ENCODE measurements at regions not wholly inside any gene's neighbourhood (a gene's known extent, or its start where the extent isn't known, plus 50 kb on each side); places are given as distances from the start of the nearest gene placed in this dataset.
"Not testable (repeated sequence)": the region's sequence is repeated elsewhere in the genome, so short reads cannot be mapped to it uniquely, and the experiment has no call there.

GRCh38 chr20:52003415-52003814, 188.2 kb downstream of the ZFP64 start:
- no peak overlapping the region for H2AK5ac ChIP-seq (ENCODE audit: low read length, severe bottlenecking)
- H3K27ac ChIP-seq (ENCODE audit: low read length, poor library complexity, severe bottlenecking), result no peak overlapping the region
- no peak overlapping the region for H3K23ac ChIP-seq (ENCODE audit: low read length in 2 of 2)
- H4K91ac ChIP-seq (ENCODE audit: low read length), result no peak overlapping the region
- no peak overlapping the region for H3K18ac ChIP-seq (ENCODE audit: low read depth in 1 of 2, low read length in 2 of 2)
- no peak overlapping the region for H2AFZ ChIP-seq (ENCODE audit: low read depth, low read length)
- no peaks in the 10 kb centered on the region for H3K9me3 ChIP-seq (ENCODE audit: control insufficient read depth, low read length)
- H3K79me1 ChIP-seq (replicated peaks; ENCODE audit: low read length, poor library complexity, severe bottlenecking), result no peaks in the 10 kb centered on the region
- H3K4me3 ChIP-seq (ENCODE audit: insufficient read depth in 1 of 2, low read depth in 1 of 2, low read length in 2 of 2), result no peak overlapping the region
- H3K36me3 ChIP-seq (ENCODE audit: control insufficient read depth in 1 of 2, insufficient read depth in 2 of 2, low read depth in 1 of 2, low read length in 2 of 2), result no peaks in the 10 kb centered on the region
- no peak overlapping the region for H3K4me2 ChIP-seq (ENCODE audit: low read length, poor library complexity, severe bottlenecking)
- H3K27me3 ChIP-seq (ENCODE audit: control insufficient read depth in 1 of 2, insufficient read depth in 1 of 2, low read length in 2 of 2), result no peaks in the 10 kb centered on the region
- no peak overlapping the region for H2BK12ac ChIP-seq (ENCODE audit: low read length in 2 of 2)
- H3K4me1 ChIP-seq (ENCODE audit: control insufficient read depth, insufficient read depth, low read depth, low read length), result no peaks in the 10 kb centered on the region
- H3K4ac ChIP-seq (ENCODE audit: low read depth in 1 of 2, low read length in 2 of 2), result no peak overlapping the region
- no peak for DNase-seq
- H3K14ac ChIP-seq (ENCODE audit: low read length in 2 of 2), result no peak overlapping the region
- no peak overlapping the region for H2BK15ac ChIP-seq (ENCODE audit: low read depth, poor library complexity, severe bottlenecking)
- no peak overlapping the region for H4K8ac ChIP-seq (ENCODE audit: low read length)
- no peak overlapping the region for H2BK120ac ChIP-seq (ENCODE audit: low read depth, low read length)
- WGBS, result 74% methylated on average over 2 of the region's 5 CpGs
- no peak overlapping the region for H3K9ac ChIP-seq (ENCODE audit: low read length)
- H2BK5ac ChIP-seq (ENCODE audit: low read depth, low read length, poor library complexity, severe bottlenecking), result no peak overlapping the region

GRCh38 chr20:52001999-52002666, 189.4 kb downstream of the ZFP64 start:
- no peak overlapping the region for H4K8ac ChIP-seq (ENCODE audit: low read length)
- no peak overlapping the region for H3K23ac ChIP-seq (ENCODE audit: low read length in 2 of 2)
- H2AFZ ChIP-seq (ENCODE audit: low read depth, low read length), result no peak overlapping the region
- H3K36me3 ChIP-seq (ENCODE audit: control insufficient read depth in 1 of 2, insufficient read depth in 2 of 2, low read depth in 1 of 2, low read length in 2 of 2), result no peaks in the 10 kb centered on the region
- peak; percentile 76 for DNase-seq
- 26% methylated on average over 5 of the region's 8 CpGs for WGBS
- H3K27ac ChIP-seq (ENCODE audit: low read length, poor library complexity, severe bottlenecking), result no peak overlapping the region
- no peak overlapping the region for H3K18ac ChIP-seq (ENCODE audit: low read depth in 1 of 2, low read length in 2 of 2)
- no peaks in the 10 kb centered on the region for H3K79me1 ChIP-seq (replicated peaks; ENCODE audit: low read length, poor library complexity, severe bottlenecking)
- H2BK12ac ChIP-seq (ENCODE audit: low read length in 2 of 2), result no peak overlapping the region
- no peak overlapping the region for H2BK5ac ChIP-seq (ENCODE audit: low read depth, low read length, poor library complexity, severe bottlenecking)
- H2BK120ac ChIP-seq (ENCODE audit: low read depth, low read length), result no peak overlapping the region
- no peak overlapping the region for H2AK5ac ChIP-seq (ENCODE audit: low read length, severe bottlenecking)
- H2BK15ac ChIP-seq (ENCODE audit: low read depth, poor library complexity, severe bottlenecking), result no peak overlapping the region
- H4K91ac ChIP-seq (ENCODE audit: low read length), result no peak overlapping the region
- no peak overlapping the region for H3K9ac ChIP-seq (ENCODE audit: low read length)
- no peaks in the 10 kb centered on the region for H3K9me3 ChIP-seq (ENCODE audit: control insufficient read depth, low read length)
- H3K4me1 ChIP-seq (ENCODE audit: control insufficient read depth, insufficient read depth, low read depth, low read length), result no peaks in the 10 kb centered on the region
- H3K4me2 ChIP-seq (ENCODE audit: low read length, poor library complexity, severe bottlenecking), result no peak overlapping the region
- no peak overlapping the region for H3K4ac ChIP-seq (ENCODE audit: low read depth in 1 of 2, low read length in 2 of 2)
- no peaks in the 10 kb centered on the region for H3K27me3 ChIP-seq (ENCODE audit: control insufficient read depth in 1 of 2, insufficient read depth in 1 of 2, low read length in 2 of 2)
- no peak overlapping the region for H3K4me3 ChIP-seq (ENCODE audit: insufficient read depth in 1 of 2, low read depth in 1 of 2, low read length in 2 of 2)
- H3K14ac ChIP-seq (ENCODE audit: low read length in 2 of 2), result no peak overlapping the region

- DNase-seq; H3K79me1 ChIP-seq (replicated peaks; ENCODE audit: low read length, poor library complexity, severe bottlenecking); H3K4me2 ChIP-seq (ENCODE audit: low read length, poor library complexity, severe bottlenecking); H3K4ac ChIP-seq (ENCODE audit: low read depth in 1 of 2, low read length in 2 of 2); H3K27me3 ChIP-seq (ENCODE audit: control insufficient read depth in 1 of 2, insufficient read depth in 1 of 2, low read length in 2 of 2); H3K9ac ChIP-seq (ENCODE audit: low read length); H2AK5ac ChIP-seq (ENCODE audit: low read length, severe bottlenecking); H2BK120ac ChIP-seq (ENCODE audit: low read depth, low read length); H2AFZ ChIP-seq (ENCODE audit: low read depth, low read length); H2BK5ac ChIP-seq (ENCODE audit: low read depth, low read length, poor library complexity, severe bottlenecking); H3K14ac ChIP-seq (ENCODE audit: low read length in 2 of 2); H3K23ac ChIP-seq (ENCODE audit: low read length in 2 of 2); H4K91ac ChIP-seq (ENCODE audit: low read length); H2BK12ac ChIP-seq (ENCODE audit: low read length in 2 of 2); H3K9me3 ChIP-seq (ENCODE audit: control insufficient read depth, low read length); H3K4me1 ChIP-seq (ENCODE audit: control insufficient read depth, insufficient read depth, low read depth, low read length); H3K4me3 ChIP-seq (ENCODE audit: insufficient read depth in 1 of 2, low read depth in 1 of 2, low read length in 2 of 2); H3K36me3 ChIP-seq (ENCODE audit: control insufficient read depth in 1 of 2, insufficient read depth in 2 of 2, low read depth in 1 of 2, low read length in 2 of 2); H2BK15ac ChIP-seq (ENCODE audit: low read depth, poor library complexity, severe bottlenecking); H3K27ac ChIP-seq (ENCODE audit: low read length, poor library complexity, severe bottlenecking): not testable (repeated sequence)
- Histone ChIP-seq H3K18ac (ENCODE audit: low read depth in 1 of 2, low read length in 2 of 2) (peak overlapping the region in 1 of 2 experiments; percentile 21), H4K8ac (ENCODE audit: low read length) (peak overlapping the region; percentile 4)
- 96% methylated on average over 4 of the region's 4 CpGs for WGBS
Observed at GRCh38 chr20:51997281-51997936, 194.2 kb downstream of the ZFP64 start.

- no peak overlapping the region for H2BK120ac ChIP-seq (ENCODE audit: low read depth, low read length)
- H3K9ac ChIP-seq (ENCODE audit: low read length), result no peak overlapping the region
- no peaks in the 10 kb centered on the region for H3K79me1 ChIP-seq (replicated peaks; ENCODE audit: low read length, poor library complexity, severe bottlenecking)
- H2AK5ac ChIP-seq (ENCODE audit: low read length, severe bottlenecking), result no peak overlapping the region
- no peak overlapping the region for H3K14ac ChIP-seq (ENCODE audit: low read length in 2 of 2)
- H2BK5ac ChIP-seq (ENCODE audit: low read depth, low read length, poor library complexity, severe bottlenecking), result no peak overlapping the region
- no peak overlapping the region for H3K23ac ChIP-seq (ENCODE audit: low read length in 2 of 2)
- H4K8ac ChIP-seq (ENCODE audit: low read length), result no peak overlapping the region
- H3K4me1 ChIP-seq (ENCODE audit: control insufficient read depth, insufficient read depth, low read depth, low read length), result no peaks in the 10 kb centered on the region
- no peaks in the 10 kb centered on the region for H3K27me3 ChIP-seq (ENCODE audit: control insufficient read depth in 1 of 2, insufficient read depth in 1 of 2, low read length in 2 of 2)
- no peak overlapping the region for H3K27ac ChIP-seq (ENCODE audit: low read length, poor library complexity, severe bottlenecking)
- no peak overlapping the region for H2BK15ac ChIP-seq (ENCODE audit: low read depth, poor library complexity, severe bottlenecking)
- H3K9me3 ChIP-seq (ENCODE audit: control insufficient read depth, low read length), result no peaks in the 10 kb centered on the region
- no peak overlapping the region for H2AFZ ChIP-seq (ENCODE audit: low read depth, low read length)
- H3K18ac ChIP-seq (ENCODE audit: low read depth in 1 of 2, low read length in 2 of 2), result no peak overlapping the region
- no peak overlapping the region for H4K91ac ChIP-seq (ENCODE audit: low read length)
- no peaks in the 10 kb centered on the region for H3K36me3 ChIP-seq (ENCODE audit: control insufficient read depth in 1 of 2, insufficient read depth in 2 of 2, low read depth in 1 of 2, low read length in 2 of 2)
- peak; percentile 20 for DNase-seq
- H2BK12ac ChIP-seq (ENCODE audit: low read length in 2 of 2), result no peak overlapping the region
- no peak overlapping the region for H3K4me2 ChIP-seq (ENCODE audit: low read length, poor library complexity, severe bottlenecking)
- no peak overlapping the region for H3K4me3 ChIP-seq (ENCODE audit: insufficient read depth in 1 of 2, low read depth in 1 of 2, low read length in 2 of 2)
- 63% methylated on average over 2 of the region's 3 CpGs for WGBS
- H3K4ac ChIP-seq (ENCODE audit: low read depth in 1 of 2, low read length in 2 of 2), result no peak overlapping the region
Observed at GRCh38 chr20:51995551-51995951, 193.2 kb upstream of the SALL4 start.

Measured in mesenchymal stem cell (in vitro differentiated cells and primary cell).